ENCODE measurements at regions not wholly inside any gene's neighbourhood (a gene's known extent, or its start where the extent isn't known, plus 50 kb on each side); places are given as distances from the start of the nearest gene placed in this dataset.

- Histone ChIP-seq H3K4me3 (no peak overlapping the region), H3K4me1 (no peaks in the 10 kb centered on the region), H3K36me3 (no peaks in the 10 kb centered on the region), H3K9me3 (no peaks in the 10 kb centered on the region), H3K27me3 (no peaks in the 10 kb centered on the region), H3K27ac (no peak overlapping the region)
- intact Hi-C loops (cut with DNase I) = no loop called here
- FAIRE-seq (no peak), ATAC-seq (no peak), DNase-seq (no peak)
- 58 to 61% methylated on average over 7 of the region's 7 CpGs for WGBS, 2 donors
- TF ChIP-seq CTCF (IDR thresholded peaks at IDR 0.05) = no peak
These were observed 114.0 kb downstream of the FAM174B start for GRCh38 chr15:92541291-92542200.

GRCh38 chr15:92538115-92538514, 117.5 kb downstream of the FAM174B start:
- no peak for DNase-seq
- Histone ChIP-seq H3K4me3 (no peak overlapping the region), H3K36me3 (no peaks in the 10 kb centered on the region), H3K4me1 (no peaks in the 10 kb centered on the region), H3K27me3 (no peaks in the 10 kb centered on the region), H3K27ac (no peak overlapping the region), H3K9me3 (no peaks in the 10 kb centered on the region)
- TF ChIP-seq CTCF (IDR thresholded peaks at IDR 0.05) = no peak
- 50 to 59% methylated on average over 3 of the region's 3 CpGs for WGBS, 2 donors
- no peak for ATAC-seq
- FAIRE-seq = no peak
- intact Hi-C loops (cut with DNase I) = no loop called here

GRCh38 chr15:92533298-92533697, 122.3 kb downstream of the FAM174B start:
- H3K9me3 ChIP-seq = no peaks in the 10 kb centered on the region
- no peaks in the 10 kb centered on the region for H3K4me1 ChIP-seq
- ATAC-seq (no peak), FAIRE-seq (no peak), DNase-seq (no peak)
- no peaks in the 10 kb centered on the region for H3K36me3 ChIP-seq
- H3K4me3 ChIP-seq = no peak overlapping the region
- no peak overlapping the region for H3K27ac ChIP-seq
- intact Hi-C loops (cut with DNase I) = no loop called here
- no peak for TF ChIP-seq CTCF (IDR thresholded peaks at IDR 0.05)
- H3K27me3 ChIP-seq = no peaks in the 10 kb centered on the region
- WGBS, 2 donors = 75 to 87% methylated on average over 2 of the region's 2 CpGs

GRCh38 chr15:92531406-92531805, 124.2 kb downstream of the FAM174B start:
- no peaks in the 10 kb centered on the region for H3K36me3 ChIP-seq
- H3K4me3 ChIP-seq = no peak overlapping the region
- no peaks in the 10 kb centered on the region for H3K27me3 ChIP-seq
- DNase-seq (no peak), ATAC-seq (no peak), FAIRE-seq (no peak)
- no peak for TF ChIP-seq CTCF (IDR thresholded peaks at IDR 0.05)
- 67 to 72% methylated on average over 1 of the region's 1 CpG for WGBS, 2 donors
- no peaks in the 10 kb centered on the region for H3K9me3 ChIP-seq
- no peak overlapping the region for H3K27ac ChIP-seq
- intact Hi-C loops (cut with DNase I) = no loop called here
- no peaks in the 10 kb centered on the region for H3K4me1 ChIP-seq

GRCh38 chr15:92528736-92529135, 126.8 kb downstream of the FAM174B start:
- WGBS, 2 donors = 94 to 95% methylated on average over 1 of the region's 1 CpG
- H3K4me1 ChIP-seq = no peaks in the 10 kb centered on the region
- no peak for ATAC-seq
- no peaks in the 10 kb centered on the region for H3K27me3 ChIP-seq
- FAIRE-seq = no peak
- no peak for TF ChIP-seq CTCF (IDR thresholded peaks at IDR 0.05)
- H3K36me3 ChIP-seq = no peaks in the 10 kb centered on the region
- H3K27ac ChIP-seq = no peak overlapping the region
- no peak overlapping the region for H3K4me3 ChIP-seq
- no peaks in the 10 kb centered on the region for H3K9me3 ChIP-seq
- intact Hi-C loops (cut with DNase I) = loop anchor here in 1 of 3 donors (10.0 kb wide), 2 partner anchors 156 to 186 kb away; no protein-coding TSS in a partner anchor
- DNase-seq = no peak

Data from pancreas (tissue), 10 donors.